Heart left ventricle (tissue), 13 donors: ENCODE measurements at regions not wholly inside any gene's neighbourhood (a gene's known extent, or its start where the extent isn't known, plus 50 kb on each side); places are given as distances from the start of the nearest gene placed in this dataset.

ENCODE experiments used
- CTCF ChIP-seq, 12 donors: fragments of 200-600 bp; sonication (generic) in 4 of 12; IDR thresholded peaks; one replicate each; pipeline versions ENCODE4 v1.5.0 to v1.8.0; 2018 to 2022; ENCODE audit warnings: antibody characterized with exemption in 12 of 12, mild to moderate bottlenecking in 5 of 12
- POLR2A ChIP-seq, 2 donors: fragments of 450-650 bp; IDR thresholded peaks; one replicate each; pipeline ENCODE4 v1.6.1; 2017; ENCODE audit warnings: antibody characterized with exemption in 2 of 2, mild to moderate bottlenecking in 2 of 2, moderate library complexity in 2 of 2
- donor health status: ischemic (EF 13 %, LVEDD 7.1; RV severe dilation, severe dysfunction).
- donor health status: DM: no; HTN: yes; CAD: no.
- donor health status: DM: no; HTN: no; CAD: no.
- donor health status: ischemic (EF 25% LVEDD 6.9; RV normal size, moderate dysfunction).
- donor health status: ischemic (EF 25% LVEDD 5.7; RV mildly dilated, moderate dysfunction).
- donor health status: ischemic (EF 35%, LVEDD 5.7; RV mildly dilated, moderate dysfunction).
- donor health status: nonischemic (EF 11% LVEDD 7.7; RV severe dilation, severe dysfunction).
- donor health status: DM: yes; HTN: yes; CAD: no.
- donor health status: PGD.
- donor health status: ischemic (EF 29% LVEDD 5.4; RV normal size, mild dysfunction).
- donor health status: nonischemic (EF 23%, LVEDD 6.1; RV moderate dilation, normal function).

GRCh38 chr7:131151034-131151433 lies 176.6 kb upstream of the MKLN1 start:
- TF ChIP-seq CTCF (IDR thresholded peaks at IDR 0.05) (no peak), POLR2A (IDR thresholded peaks at IDR 0.05) (no peak)
